SKM-1 (cell line): ENCODE measurements at regions not wholly inside any gene's neighbourhood (a gene's known extent, or its start where the extent isn't known, plus 50 kb on each side); places are given as distances from the start of the nearest gene placed in this dataset.
"Not testable (repeated sequence)": the region's sequence is repeated elsewhere in the genome, so short reads cannot be mapped to it uniquely, and the experiment has no call there.

Experiments used
- DNase-seq: peaks from one replicate; lab custom pipeline; 2025; ENCODE audit not compliant: unreplicated experiment; lab: John Stamatoyannopoulos, UW

DNA sequence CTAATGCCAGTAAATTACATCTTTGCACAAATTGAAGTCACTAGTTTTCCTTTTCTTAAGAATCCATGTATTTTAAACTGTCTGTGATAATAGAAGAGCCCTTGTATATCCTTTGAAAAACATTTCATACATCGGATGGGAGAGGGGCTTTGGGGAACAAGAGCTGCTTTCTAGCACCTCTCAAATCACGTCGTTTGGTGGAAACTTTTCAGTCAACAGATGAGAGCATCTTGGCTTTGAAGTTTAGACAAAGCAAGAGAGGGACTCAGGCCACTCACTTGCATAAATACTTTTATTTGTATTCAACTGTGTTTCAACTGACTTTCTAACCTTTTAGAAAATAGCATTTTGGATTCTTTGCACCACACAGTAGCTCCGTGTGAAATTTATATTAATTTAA lies 502.3 kb upstream of the IMPG1 start:
- no peak for DNase-seq

DNA sequence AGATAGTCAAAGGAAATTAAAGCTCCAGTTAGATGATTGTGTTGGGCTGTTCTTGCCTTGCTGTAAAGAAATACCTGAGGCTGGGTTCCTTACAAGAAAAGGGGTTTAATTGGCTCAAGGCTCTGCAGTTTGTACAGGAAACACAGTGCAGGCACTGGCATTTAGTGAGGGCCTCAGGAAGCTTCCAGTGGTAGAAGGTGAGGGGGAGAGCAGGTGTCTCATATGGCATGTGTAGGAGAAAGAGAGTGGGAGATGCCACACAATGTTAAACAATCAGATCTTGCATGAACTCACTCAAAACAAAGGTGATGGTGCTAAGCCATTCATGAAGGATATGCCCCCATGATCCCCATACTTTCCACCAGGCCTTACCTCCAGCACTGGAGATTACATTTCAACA lies 493.5 kb upstream of the IMPG1 start:
- DNase-seq: no peak

DNA sequence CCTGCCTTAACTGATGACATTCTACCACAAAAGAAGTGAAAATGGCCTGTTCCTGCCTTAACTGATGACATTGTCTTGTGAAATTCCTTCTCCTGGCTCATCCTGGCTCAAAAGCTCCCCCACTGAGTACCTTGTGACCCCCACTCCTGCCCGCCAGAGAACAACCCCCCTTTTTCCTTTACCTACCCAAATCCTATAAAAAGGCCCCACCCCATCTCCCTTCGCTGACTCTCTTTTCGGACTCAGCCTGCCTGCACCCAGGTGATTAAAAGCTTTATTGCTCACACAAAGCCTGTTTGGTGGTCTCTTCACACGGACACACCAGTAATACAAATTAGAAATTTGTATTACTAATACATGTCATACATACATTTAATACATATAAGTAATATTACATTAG lies 489.9 kb upstream of the IMPG1 start:
- DNase-seq: not testable (repeated sequence)

DNA sequence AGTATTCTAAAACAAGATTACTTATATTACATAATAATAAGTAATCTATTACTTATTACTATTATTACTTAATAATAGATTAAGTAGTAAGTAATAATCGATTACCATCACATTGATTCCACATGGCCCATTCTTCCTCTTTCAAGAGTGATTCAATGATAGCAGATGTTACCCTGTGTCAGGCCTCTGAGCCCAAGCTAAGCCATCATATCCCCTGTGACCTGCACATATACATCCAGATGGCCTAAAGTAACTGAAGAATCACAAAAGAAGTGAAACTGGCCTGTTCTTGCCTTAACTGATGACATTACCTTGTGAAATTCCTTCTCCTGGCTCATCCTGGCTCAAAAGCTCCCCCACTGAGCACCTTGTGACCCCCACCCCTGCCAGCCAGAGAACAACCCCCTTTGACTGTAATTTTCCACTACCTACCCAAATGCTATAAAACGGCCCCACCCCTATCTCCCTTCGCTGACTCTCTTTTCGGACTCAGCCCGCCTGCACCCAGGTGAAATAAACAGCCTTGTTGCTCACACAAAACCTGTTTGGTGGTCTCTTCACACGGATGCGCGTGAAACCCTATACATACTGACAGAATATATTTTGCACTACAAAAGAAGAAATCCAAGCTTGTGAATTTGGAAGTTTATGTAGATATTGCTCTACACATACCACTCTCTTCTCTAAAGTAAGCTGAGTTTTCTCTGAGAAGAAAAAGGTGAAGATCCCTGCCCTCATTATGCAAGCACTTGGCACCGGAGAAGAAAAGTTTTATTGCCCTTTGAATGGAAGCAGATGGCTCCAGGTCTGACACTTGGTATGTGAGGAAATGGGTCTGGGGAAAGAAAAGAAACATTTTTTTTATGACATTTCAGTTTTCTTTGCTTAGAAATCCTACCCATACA lies 488.6 kb upstream of the IMPG1 start:
- not testable (repeated sequence) for DNase-seq

DNA sequence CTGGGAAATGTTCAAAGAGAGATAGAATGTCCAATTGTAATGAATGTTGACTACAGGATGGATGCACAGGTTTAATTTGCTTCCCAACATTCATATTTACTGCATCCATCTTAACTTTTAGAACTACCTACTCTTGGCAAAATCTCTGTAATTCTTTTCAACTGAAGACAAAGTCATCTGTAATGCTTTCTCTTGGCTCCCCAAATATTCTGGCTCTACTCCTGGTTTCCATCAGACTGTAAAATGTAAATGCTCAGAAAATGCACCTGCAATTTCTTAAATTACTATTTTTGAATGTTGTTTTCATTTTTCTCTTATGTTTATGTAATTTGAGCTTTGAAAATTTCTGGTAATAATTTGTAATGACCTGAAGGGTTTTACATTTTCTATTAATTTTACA lies 480.8 kb upstream of the IMPG1 start:
- DNase-seq: no peak

DNA sequence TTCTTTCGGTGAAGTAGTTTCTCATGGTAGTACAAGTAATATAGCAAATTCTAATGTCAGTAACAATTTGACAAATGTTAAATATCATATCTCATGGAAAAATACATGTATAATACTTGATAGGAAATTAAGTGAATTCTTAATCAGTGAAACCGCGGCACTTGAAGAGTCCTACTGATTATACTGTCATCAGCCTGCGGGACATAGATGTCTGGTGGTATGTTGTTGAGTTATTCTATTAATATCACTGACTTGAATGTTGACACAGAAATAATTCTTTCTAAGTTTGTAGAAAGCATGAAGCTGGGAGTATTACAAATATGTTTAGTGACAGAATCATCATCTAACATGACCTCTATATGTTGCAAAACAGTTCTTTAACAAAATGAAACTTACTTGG lies 479.8 kb upstream of the IMPG1 start:
- DNase-seq: no peak

DNA sequence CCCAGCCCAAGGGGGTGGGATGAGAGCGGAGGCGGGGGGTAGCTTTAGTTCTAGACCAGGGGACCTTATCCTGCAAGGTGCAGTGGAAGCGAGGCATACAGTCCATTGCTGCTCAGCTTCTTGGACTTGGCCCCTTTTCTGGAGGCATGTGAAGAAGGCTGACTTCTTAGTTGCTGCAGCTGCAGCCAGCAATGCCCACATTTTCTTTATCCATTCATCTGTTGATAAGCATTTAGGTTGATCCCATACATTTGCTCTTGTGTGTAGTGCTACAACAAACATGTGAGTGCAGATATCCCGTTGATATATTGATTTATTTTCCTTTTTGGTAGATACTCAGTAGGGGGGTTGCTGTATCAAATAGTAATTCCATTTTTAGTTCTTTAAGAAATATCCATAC lies 461.2 kb upstream of the IMPG1 start:
- DNase-seq: no peak

DNA sequence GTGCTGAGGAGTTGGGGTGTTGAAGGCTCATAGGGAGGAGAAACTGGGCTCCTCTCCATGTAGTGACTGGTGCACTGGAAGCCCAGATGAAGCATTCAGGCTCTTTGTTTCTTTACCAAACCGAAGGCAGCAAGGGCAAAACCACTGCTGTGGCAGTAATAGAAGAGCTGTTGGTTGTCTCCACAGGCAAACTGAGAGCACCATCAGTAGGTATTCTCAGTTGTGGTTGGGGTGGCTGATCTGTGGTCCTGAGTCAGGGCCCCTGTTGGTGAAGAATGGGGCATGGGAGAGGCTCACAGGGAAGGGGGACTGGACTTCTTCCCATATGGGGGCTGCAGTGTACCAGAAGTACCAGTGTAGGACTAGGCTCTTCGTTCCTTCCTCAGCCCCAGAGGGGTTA lies 460.2 kb upstream of the IMPG1 start:
- no peak for DNase-seq

DNA sequence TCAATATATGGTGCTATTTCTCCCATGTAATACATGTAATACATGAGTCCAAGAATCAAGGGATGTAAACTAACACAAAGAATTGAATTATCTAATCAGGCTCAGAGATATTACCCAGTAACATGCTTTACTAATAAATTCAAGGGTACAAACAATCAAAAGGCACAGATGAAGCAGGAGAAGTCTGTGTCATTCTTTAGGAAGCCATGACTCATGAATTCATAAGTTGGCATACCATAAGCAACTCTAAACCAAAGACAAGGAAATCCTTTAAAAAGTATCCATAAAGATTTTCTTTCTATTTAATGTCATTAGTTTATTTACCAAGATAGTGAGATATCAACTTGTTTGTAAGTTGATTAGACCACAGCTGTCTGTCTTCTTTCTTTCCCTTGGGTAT lies 446.0 kb upstream of the IMPG1 start:
- DNase-seq: no peak

DNA sequence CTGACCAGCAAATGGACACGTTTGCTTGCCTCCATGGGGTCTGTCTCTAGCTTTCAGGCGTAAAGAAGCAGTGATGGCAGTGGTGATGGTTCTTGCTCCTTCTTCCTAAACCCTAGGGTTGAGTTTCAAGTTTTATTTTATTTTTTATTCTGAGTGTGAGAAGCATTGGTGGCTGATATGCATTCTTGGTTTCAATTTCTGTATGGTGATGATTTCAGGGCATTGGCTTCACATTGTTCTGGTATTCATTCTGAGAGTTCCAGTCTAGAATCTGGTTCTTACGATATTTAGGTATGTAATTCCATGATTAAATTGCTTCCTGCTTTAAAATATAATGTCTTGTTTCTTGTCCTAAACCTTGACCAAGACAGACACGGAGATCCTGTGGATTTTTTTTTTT lies 444.5 kb upstream of the IMPG1 start:
- DNase-seq: no peak

DNA sequence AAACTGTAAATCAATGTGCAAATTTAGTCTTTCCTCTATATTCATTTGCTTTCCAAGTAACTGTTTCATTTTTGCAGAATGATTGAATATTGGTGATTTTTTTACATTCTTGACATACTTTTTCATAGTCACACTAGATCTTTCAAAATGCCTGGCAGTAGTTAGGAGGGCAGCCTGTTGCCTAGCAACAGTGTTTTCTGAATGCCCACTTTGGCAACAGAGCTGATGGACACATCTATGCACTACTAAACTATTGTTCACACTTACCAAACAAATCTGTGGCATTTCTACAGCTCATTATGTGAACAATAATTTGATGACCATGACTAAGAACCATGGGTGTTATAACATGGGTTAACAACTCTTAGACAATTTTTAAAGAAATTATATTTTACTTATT lies 438.0 kb upstream of the IMPG1 start:
- DNase-seq: no peak

DNA sequence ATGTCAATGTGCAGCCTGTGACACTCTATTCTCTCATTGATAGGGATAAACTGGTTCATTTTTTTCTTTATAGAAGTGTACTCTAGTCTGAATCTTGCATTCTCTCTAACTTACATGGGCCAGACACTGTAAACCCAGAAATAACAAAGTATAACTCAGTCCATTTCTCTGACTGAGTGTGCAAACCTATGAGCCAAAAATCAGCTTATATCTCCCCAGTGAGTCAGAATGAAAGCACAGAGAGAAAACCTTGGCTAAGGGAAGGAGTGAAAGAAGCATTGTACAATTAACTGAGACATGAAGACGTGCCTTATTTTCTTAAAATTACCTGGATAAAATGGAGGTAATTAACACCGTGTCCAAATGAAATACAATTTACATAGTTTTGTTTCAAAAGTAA lies 436.9 kb upstream of the IMPG1 start:
- DNase-seq: no peak

DNA sequence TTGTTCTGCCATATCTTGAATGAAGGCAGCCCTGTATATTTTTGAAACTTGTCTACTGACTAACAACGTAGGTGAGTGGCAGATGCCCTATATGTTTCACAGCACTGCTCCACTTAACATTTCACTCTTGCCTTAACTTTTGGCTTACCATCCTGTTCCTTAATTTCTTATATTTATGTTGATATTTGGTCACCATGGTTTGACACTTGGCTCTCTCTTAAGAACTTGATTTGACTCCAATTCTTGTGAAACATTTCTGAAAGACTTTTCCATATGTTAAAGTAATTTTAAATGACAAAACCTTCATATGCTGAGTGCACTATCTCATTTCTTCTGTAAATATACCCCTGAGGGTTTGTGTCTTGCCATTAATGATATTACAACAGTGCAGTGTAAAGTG lies 434.3 kb upstream of the IMPG1 start:
- DNase-seq: no peak

DNA sequence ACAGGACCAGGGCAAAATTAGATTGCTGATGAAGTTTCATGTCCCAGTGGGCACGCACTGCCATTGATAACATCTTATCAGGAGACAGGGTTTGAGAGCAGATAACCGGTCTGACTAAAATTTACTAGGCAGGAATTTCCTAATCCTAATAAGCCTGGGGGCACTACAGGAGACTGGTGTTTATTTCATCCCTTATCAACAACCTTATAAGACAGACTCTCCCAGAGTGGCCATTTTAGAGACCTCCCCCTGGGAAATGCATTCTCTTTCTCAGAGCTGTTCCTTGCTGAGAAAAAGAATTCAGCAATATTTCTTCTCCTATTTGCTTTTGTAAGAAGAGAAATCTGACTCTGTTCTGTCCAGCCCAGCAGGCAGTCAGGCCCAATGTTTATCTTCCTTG lies 423.4 kb upstream of the IMPG1 start:
- no peak for DNase-seq

DNA sequence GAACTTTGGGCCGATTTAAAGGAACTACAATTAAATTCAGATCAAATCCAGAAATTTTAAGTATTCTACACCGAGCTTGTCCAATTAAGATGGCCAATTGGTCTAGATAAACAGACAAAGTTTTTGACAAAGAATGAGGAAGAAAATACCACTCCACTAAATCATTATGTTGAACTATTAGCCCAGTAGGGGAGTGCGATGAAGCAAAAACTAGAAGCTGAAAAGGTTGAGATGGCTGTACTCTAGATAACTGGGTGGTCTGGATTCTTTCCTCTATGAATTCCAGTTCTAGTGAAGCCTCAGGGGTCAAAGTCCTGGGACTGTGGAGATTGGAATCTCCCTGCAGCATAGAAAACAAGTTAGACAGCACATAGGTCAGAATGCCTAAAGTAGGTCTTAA lies 418.9 kb upstream of the IMPG1 start:
- DNase-seq: not testable (repeated sequence)

DNA sequence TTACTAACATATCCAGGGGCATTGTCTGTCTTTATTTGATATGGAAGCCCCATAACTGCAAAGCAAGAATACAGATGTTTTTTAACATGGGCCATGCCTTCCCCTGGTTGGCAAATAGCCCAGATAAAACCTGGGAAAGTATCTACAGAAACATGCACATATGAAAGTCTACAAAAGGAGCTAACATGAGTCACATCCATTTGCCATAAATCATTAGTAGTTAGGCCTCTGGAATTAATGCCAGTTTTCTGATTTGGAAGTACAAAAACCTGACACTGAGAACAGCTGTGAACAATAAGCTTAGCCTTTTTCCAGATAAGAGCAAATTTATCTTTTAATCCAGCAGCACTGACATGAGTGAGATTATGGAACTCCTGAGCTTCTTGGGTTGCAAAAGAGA lies 418.0 kb upstream of the IMPG1 start:
- DNase-seq: no peak

DNA sequence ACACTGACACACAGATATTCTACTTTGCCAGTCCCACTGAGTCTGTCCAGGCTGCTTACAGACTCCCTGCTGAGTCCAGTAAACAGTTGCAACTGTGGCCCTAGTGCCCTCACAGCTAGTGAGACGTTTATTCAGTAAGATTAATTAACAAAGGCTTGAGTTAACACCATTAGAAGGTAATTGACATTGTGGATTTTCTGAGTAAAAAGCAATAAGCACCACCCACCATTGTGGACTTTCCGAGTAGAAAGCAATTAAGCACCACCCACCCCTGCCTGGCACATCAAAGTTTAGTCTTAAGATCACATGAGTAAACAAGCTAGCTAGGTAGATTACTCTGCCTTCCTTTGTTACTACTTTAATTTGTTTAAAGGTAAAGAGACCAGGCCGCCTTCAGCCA lies 408.6 kb upstream of the IMPG1 start:
- DNase-seq: no peak

DNA sequence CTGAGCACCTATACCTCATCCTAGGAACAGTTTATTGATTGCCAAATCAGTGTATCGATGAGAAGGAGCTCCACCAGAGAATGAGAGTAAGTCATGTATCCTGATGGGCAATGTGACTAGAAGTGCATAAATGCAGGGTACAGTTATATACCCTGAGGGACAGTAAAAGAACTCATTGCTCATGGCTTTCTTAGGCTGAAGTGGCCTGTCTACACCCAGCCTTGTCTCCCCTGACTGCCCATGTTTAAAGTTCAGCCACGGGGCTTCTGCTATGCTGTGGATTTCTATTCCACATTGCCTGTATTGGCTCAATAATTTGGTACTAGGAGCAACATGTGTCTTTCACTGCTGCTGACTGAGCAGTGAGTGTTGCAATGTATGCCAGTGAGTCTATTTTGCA lies 400.4 kb upstream of the IMPG1 start:
- no peak for DNase-seq

DNA sequence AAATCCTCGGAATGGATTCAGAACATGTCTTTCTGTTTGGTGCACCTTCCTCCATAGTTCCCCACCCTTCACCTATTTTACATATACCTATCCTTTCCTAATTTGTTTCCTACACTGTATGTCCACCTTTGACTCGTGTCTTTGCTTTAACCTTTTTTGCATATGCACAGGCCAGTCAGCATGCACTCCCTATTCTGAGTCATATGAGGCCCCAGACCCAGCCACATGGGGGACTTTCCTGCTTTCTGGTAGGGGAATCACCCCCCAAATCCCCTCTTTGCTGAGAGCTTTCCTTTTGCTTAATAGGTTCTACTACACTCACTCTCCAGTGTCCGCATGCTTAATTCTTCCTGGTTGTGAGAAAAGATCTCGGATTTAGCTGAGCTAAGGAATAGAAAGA lies 393.8 kb upstream of the IMPG1 start:
- no peak for DNase-seq

DNA sequence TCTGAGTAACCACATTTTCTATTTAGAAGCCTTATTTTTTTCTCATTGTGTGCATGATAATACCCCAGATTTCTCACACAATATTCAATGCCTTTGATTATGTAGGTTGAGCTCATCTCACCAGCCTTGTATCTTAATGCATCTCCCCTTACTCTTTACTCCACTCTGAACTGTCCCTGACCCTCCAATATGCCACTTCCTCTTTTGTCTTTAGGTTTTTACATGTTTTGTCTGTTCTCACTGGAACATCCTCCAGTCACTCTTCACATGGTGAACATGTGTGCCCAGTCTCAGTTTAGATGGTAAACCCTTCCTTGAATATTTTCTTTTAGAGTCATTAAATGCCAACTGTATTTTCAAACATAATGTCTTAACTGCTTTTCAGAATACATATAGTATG lies 392.9 kb upstream of the IMPG1 start:
- DNase-seq: no peak

DNA sequence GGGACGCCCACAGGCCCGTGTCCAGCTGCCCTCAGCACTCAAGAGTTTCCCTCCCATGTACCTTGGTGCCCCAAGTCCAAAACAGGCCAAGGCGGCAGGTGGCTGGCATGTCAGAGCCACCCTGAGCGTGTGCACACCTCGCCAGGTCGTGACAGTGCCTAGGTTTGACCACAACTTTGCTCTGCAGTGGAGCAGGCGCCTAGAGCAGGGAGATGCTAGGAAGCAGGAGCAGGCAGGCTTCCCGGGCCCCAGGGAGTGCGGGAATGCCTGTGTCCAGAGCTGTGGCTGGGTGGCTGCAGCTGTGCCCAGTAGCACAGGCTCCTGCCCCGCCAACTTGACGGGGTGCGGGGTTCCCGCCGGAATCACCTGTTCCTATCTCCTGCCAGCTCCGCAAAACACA lies 380.8 kb upstream of the IMPG1 start:
- no peak for DNase-seq

DNA sequence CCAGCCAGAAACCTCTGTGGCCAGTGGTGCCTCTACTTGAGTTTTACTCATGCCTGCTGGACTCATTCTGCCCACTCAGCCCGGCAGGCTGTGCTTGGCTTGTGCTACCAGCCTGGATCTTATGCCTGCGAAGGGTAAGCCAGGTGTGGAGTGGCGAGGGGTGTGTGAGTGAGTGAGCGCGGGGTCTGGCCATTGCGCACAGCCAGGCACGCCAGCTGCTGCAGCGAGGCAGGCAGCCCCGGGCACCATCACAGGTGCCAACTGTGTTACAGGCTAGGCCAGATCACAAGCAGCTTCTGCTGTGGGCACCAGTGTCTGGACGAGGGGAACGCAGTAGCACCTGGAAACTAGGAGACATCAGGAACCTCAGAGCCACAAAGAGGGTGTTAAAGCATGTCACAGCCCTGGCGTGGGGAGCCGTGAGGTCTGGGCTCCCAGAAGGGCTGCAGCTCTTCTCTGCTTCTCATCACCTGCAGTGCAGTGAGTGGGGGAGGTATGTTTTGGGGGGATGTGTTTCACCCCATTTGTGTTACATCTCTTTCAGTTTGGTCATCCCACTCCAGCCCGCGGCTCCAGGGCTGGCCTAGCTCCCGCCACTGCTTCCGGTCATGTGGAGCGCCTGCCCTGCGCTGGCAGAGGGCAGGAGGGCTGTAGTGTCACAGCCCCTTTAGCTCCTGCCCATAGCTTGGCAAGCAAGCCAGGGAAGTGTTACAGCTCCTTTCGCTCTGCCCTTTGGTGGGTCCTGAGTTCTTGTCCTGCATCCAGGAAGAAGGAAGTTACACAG lies 379.7 kb upstream of the IMPG1 start:
- no peak for DNase-seq
